Colonic mucosa (tissue), 4 donors: ENCODE measurements at regions not wholly inside any gene's neighbourhood (a gene's known extent, or its start where the extent isn't known, plus 50 kb on each side); places are given as distances from the start of the nearest gene placed in this dataset.

Experiments used
- DNase-seq: peaks from one replicate; pipeline ENCODE4 v3.0.0-alpha.2; 2020
- H3K27ac ChIP-seq: fragments of 200-600 bp; one replicate; pipeline ENCODE4 v1.8.0; 2021
- H3K27me3 ChIP-seq: fragments of 200-600 bp; one replicate; pipeline ENCODE4 v1.8.0; 2021
- H3K36me3 ChIP-seq: fragments of 200-600 bp; one replicate; pipeline ENCODE4 v1.8.0; 2021
- H3K4me1 ChIP-seq: fragments of 200-600 bp; one replicate; pipeline ENCODE4 v1.8.0; 2021; ENCODE audit warnings: mild to moderate bottlenecking
- H3K4me3 ChIP-seq: fragments of 200-600 bp; one replicate; pipeline ENCODE4 v1.8.0; 2021
- H3K9ac ChIP-seq, 2 donors: one replicate each; pipeline ENCODE4 v1.7.0; 2013; ENCODE audit warnings: control low read depth in 2 of 2, low read depth in 2 of 2, low read length in 2 of 2
- H3K9me3 ChIP-seq: fragments of 200-600 bp; one replicate; pipeline ENCODE4 v1.8.0; 2021
- CTCF ChIP-seq: fragments of 200-600 bp; IDR thresholded peaks from one replicate; pipeline ENCODE4 v1.8.0; 2022; ENCODE audit warnings: antibody characterized with exemption, mild to moderate bottlenecking
- intact Hi-C: fragments of 100-400 bp; cut with DNase I; formaldehyde crosslinking; loops from one replicate; pipeline ENCODE4 v1.14.1; 2022
- donor health status: healthy.
- donor health status: DM: no; HTN: no; CAD: no.
- donor health status: DM: no; HTN: no; CAD: no.

- no peak overlapping the region for H3K4me3 ChIP-seq
- no peaks in the 10 kb centered on the region for H3K4me1 ChIP-seq
- DNase-seq = no peak
- TF ChIP-seq CTCF = no peak
- H3K27ac ChIP-seq = no peak overlapping the region
- H3K9ac ChIP-seq = no peak overlapping the region
- no peaks in the 10 kb centered on the region for H3K9me3 ChIP-seq
- H3K36me3 ChIP-seq = no peaks in the 10 kb centered on the region
- intact Hi-C loops = no loop called here
- H3K27me3 ChIP-seq = no peaks in the 10 kb centered on the region
These were observed 153.4 kb upstream of the MPDZ start for GRCh38 chr9:13432904-13433303.

- Histone ChIP-seq H3K9ac (no peak overlapping the region), H3K27ac (no peak overlapping the region), H3K9me3 (no peaks in the 10 kb centered on the region), H3K4me1 (no peaks in the 10 kb centered on the region), H3K4me3 (no peak overlapping the region), H3K27me3 (no peaks in the 10 kb centered on the region), H3K36me3 (no peaks in the 10 kb centered on the region)
- intact Hi-C loops = no loop called here
- DNase-seq = no peak
- no peak for TF ChIP-seq CTCF
These were observed 152.2 kb upstream of the MPDZ start for GRCh38 chr9:13431692-13432091.

GRCh38 chr9:13431222-13431536 is 151.7 kb upstream of the MPDZ start:
- DNase-seq = no peak
- intact Hi-C loops = no loop called here
- H3K4me3 ChIP-seq = no peak overlapping the region

GRCh38 chr9:13430368-13431221 is 151.1 kb upstream of the MPDZ start:
- no peak for DNase-seq
- no peak for TF ChIP-seq CTCF
- Histone ChIP-seq H3K4me3 (no peak overlapping the region), H3K4me1 (no peaks in the 10 kb centered on the region), H3K36me3 (no peaks in the 10 kb centered on the region), H3K27ac (no peak overlapping the region), H3K9ac (no peak overlapping the region), H3K27me3 (no peaks in the 10 kb centered on the region), H3K9me3 (no peaks in the 10 kb centered on the region)
- intact Hi-C loops = no loop called here

More at GRCh38 chr9:13431222-13431536, 151.7 kb upstream of the MPDZ start:
- Histone ChIP-seq H3K4me1 (no peaks in the 10 kb centered on the region), H3K9me3 (no peaks in the 10 kb centered on the region), H3K9ac (no peak overlapping the region), H3K36me3 (no peaks in the 10 kb centered on the region), H3K27me3 (no peaks in the 10 kb centered on the region), H3K27ac (no peak overlapping the region)
- TF ChIP-seq CTCF = no peak

- no peaks in the 10 kb centered on the region for H3K4me1 ChIP-seq
- no peak for TF ChIP-seq CTCF
- no peaks in the 10 kb centered on the region for H3K36me3 ChIP-seq
- H3K27me3 ChIP-seq = no peaks in the 10 kb centered on the region
- DNase-seq = no peak
- H3K9me3 ChIP-seq = no peaks in the 10 kb centered on the region
- no peak overlapping the region for H3K4me3 ChIP-seq
- no peak overlapping the region for H3K27ac ChIP-seq
- intact Hi-C loops = loop anchor here (5.0 kb wide), 1 partner anchor 998 kb away; no protein-coding TSS in a partner anchor
- no peak overlapping the region for H3K9ac ChIP-seq
These were observed 150.1 kb upstream of the MPDZ start for GRCh38 chr9:13429301-13430190.
